GM12873 (cell line): ENCODE measurements at regions not wholly inside any gene's neighbourhood (a gene's known extent, or its start where the extent isn't known, plus 50 kb on each side); places are given as distances from the start of the nearest gene placed in this dataset.

ENCODE experiments used
- CTCF ChIP-seq: IDR thresholded peaks from 2 replicates; pipeline ENCODE4 v1.5.1; 2012; ENCODE audit warnings: low read depth, mild to moderate bottlenecking, moderate library complexity, low read length, control low read depth; ENCODE audit not compliant: insufficient read depth; ENCODE audit errors: missing control alignments

- TF ChIP-seq CTCF: no peak
These were observed 521.0 kb downstream of the KIF20B start for GRCh38 chr10:90222372-90222771.

GRCh38 chr10:90222939-90223338 is 521.5 kb downstream of the KIF20B start:
- TF ChIP-seq CTCF: no peak

GRCh38 chr10:90224791-90225566 is 523.6 kb downstream of the KIF20B start:
- no peak for TF ChIP-seq CTCF

- TF ChIP-seq CTCF: no peak
These were observed 525.1 kb downstream of the KIF20B start for GRCh38 chr10:90226517-90226916.

- TF ChIP-seq CTCF: no peak
These were observed 525.8 kb downstream of the KIF20B start for GRCh38 chr10:90227217-90227656.

GRCh38 chr10:90227786-90228185 is 526.4 kb downstream of the KIF20B start:
- no peak for TF ChIP-seq CTCF

GRCh38 chr10:90229486-90229885 is 528.1 kb downstream of the KIF20B start:
- no peak for TF ChIP-seq CTCF
